ENCODE measurements at regions not wholly inside any gene's neighbourhood (a gene's known extent, or its start where the extent isn't known, plus 50 kb on each side); places are given as distances from the start of the nearest gene placed in this dataset.

- TF ChIP-seq EP300 (IDR thresholded peaks at IDR 0.05; ENCODE audit: borderline replicate concordance in 1 of 2, control insufficient read depth in 1 of 2, low read depth in 2 of 2, low read length in 2 of 2) (no peak), RBBP5 (conservative IDR thresholded peaks at IDR 0.05) (no peak), YY1 (IDR thresholded peaks at IDR 0.05; ENCODE audit: low read depth, low read length) (no peak), CBFB (IDR thresholded peaks at IDR 0.05; ENCODE audit: low read depth) (no peak), CTCF (IDR thresholded peaks at IDR 0.05 in 2 of 3, conservative IDR thresholded peaks at IDR 0.05 in 1 of 3; ENCODE audit: control insufficient read depth in 2 of 3, extremely low read depth in 1 of 3, insufficient read depth in 1 of 3, low read depth in 3 of 3, low read length in 3 of 3) (no peak), EZH2 (IDR thresholded peaks at IDR 0.05; ENCODE audit: borderline replicate concordance, control insufficient read depth, low read depth, low read length) (no peak), POLR2A (IDR thresholded peaks at IDR 0.05; ENCODE audit: low read depth, low read length) (no peak)
- TF ChIP-seq, protein P1, sequence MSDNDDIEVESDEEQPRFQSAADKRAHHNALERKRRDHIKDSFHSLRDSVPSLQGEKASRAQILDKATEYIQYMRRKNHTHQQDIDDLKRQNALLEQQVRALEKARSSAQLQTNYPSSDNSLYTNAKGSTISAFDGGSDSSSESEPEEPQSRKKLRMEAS (IDR thresholded peaks at IDR 0.05; ENCODE audit: low read depth, low read length): no peak
Measured at GRCh38 chr2:12950174-12950573, 233.4 kb downstream of the TRIB2 start.
